ENCODE measurements at regions not wholly inside any gene's neighbourhood (a gene's known extent, or its start where the extent isn't known, plus 50 kb on each side); places are given as distances from the start of the nearest gene placed in this dataset.

- TF ChIP-seq, protein P1, sequence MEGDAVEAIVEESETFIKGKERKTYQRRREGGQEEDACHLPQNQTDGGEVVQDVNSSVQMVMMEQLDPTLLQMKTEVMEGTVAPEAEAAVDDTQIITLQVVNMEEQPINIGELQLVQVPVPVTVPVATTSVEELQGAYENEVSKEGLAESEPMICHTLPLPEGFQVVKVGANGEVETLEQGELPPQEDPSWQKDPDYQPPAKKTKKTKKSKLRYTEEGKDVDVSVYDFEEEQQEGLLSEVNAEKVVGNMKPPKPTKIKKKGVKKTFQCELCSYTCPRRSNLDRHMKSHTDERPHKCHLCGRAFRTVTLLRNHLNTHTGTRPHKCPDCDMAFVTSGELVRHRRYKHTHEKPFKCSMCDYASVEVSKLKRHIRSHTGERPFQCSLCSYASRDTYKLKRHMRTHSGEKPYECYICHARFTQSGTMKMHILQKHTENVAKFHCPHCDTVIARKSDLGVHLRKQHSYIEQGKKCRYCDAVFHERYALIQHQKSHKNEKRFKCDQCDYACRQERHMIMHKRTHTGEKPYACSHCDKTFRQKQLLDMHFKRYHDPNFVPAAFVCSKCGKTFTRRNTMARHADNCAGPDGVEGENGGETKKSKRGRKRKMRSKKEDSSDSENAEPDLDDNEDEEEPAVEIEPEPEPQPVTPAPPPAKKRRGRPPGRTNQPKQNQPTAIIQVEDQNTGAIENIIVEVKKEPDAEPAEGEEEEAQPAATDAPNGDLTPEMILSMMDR (IDR thresholded peaks at IDR 0.05) = no peak
- TF ChIP-seq POLR2A (IDR thresholded peaks at IDR 0.05) = no peak
Measured at GRCh38 chr17:53016085-53016484, 806.6 kb upstream of the KIF2B start.
